Lower leg skin (tissue), 4 donors: ENCODE measurements at regions not wholly inside any gene's neighbourhood (a gene's known extent, or its start where the extent isn't known, plus 50 kb on each side); places are given as distances from the start of the nearest gene placed in this dataset.

ENCODE experiments used
- DNase-seq, 2 donors: peaks; one replicate each; pipeline ENCODE4 v3.0.0-alpha.2; 2019; ENCODE audit warnings: low spot score in 2 of 2
- H3K4me3 ChIP-seq: fragments of 200-600 bp; sonication (generic); 2 replicates; pipeline ENCODE4 v1.5.1; 2017; ENCODE audit warnings: mild to moderate bottlenecking, low read depth; ENCODE audit not compliant: poor library complexity, severe bottlenecking
- CTCF ChIP-seq, 3 donors: fragments of 450-650 bp; IDR thresholded peaks; one replicate each; pipeline ENCODE4 v1.5.1; 2016; ENCODE audit warnings: antibody characterized with exemption in 3 of 3, mild to moderate bottlenecking in 3 of 3, moderate library complexity in 2 of 3
- POLR2A ChIP-seq, 2 donors: fragments of 450-650 bp; IDR thresholded peaks; one replicate each; pipeline ENCODE4 v1.6.1; 2016 to 2017; ENCODE audit warnings: antibody characterized with exemption in 2 of 2, mild to moderate bottlenecking in 1 of 2, moderate library complexity in 1 of 2
- WGBS, 2 donors: methylation state at CpG; one replicate each; pipeline ENCODE4 v1.1.5; 2018; 5-methylcytosine and 5-hydroxymethylcytosine counted together
- intact Hi-C: fragments of 100-400 bp; cut with DNase I; formaldehyde crosslinking; loops from one replicate; pipeline ENCODE4 v1.15.0; 2023; ENCODE audit warnings: low total_unique reads

DNA sequence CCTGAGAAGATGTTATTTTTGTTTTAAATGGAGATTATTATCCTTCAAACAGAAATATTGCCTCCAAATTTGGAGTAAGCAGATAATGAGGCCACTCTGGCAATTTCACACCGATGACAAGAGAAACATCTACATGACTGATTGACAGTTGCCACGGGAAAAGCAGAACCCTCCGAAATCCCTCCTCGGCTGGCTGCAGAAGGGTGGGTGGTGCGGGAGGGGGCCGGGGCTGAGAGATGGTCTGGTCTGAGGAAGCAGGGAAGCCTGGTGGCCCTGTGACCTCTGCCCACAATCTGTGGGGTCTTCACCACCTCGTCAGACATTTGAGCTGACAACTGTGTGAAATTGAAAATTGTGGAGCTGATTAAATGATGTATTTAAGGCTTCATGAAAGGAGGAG lies 503.2 kb downstream of the MN1 start:
- TF ChIP-seq CTCF (IDR thresholded peaks at IDR 0.05) = no peak
- no peak overlapping the region for H3K4me3 ChIP-seq
- WGBS, 2 donors = 55 to 60% methylated on average over 7 of the region's 7 CpGs
- DNase-seq = no peak
- intact Hi-C loops = no loop called here

DNA sequence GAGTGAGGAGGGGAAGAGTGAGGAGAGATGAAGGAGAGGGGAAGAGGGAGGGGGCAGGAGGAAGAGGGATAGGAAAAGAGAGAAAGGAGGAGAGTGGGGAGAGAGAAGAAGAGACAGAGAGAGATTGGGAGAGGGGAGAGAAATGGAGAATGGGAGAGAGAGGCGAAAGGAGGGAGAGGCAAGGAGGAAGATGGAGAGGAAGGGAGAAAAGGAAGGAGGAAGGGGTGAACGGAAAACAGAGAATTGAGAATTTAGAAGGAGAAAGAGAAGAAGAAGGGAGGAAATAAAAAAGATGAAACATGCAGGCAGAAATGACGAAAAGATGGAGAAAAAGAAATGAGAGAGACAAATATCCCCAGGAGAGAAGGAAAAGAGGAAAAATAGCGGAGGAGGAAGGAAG lies 502.8 kb downstream of the MN1 start:
- H3K4me3 ChIP-seq = no peak overlapping the region
- intact Hi-C loops = no loop called here
- TF ChIP-seq POLR2A (IDR thresholded peaks at IDR 0.05) = no peak
- no peak for DNase-seq
- 41 to 59% methylated on average over 4 of the region's 4 CpGs for WGBS, 2 donors

DNA sequence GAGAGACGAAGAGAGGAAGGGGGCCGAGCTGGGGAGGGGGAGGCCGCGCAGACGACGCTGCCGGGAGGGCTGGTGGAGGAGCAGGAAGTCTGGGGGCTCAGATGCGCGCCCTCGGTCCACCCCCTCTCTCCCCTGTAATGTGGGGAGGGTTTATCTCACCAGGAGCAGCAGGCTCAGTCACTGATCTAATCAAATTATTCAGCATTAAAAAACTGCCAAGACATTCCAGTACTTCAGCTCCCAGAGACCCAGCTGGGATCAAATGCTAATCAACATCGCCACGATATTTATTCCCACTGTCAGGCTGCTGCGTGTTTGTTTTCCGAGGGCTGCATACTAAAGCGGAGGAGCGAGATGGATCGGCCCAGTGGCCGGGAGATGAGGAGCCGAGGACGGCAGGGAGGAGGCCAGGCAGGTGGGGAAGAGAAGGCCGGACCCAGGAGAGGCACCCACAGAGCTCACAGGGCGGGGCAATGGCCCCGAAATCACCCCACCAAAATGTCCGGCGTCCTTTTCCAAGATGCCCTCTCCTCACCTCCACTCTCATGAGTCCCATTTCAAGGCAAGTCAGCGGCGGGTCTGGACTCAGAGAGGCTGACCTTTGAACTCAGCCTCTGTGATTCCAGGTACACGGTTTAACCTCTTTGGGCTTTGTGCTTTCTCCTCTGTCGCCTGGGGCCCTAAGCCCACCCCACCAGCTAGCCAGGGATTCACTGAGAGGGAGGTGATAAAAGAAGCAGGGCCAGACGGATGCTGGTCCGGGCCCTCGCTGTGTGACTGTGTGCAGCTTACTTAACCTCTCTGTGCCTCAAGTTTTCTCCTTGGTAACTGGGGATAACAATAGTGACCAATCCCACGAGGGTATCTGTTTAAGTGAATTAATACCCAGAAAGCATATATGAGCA lies 502.1 kb downstream of the MN1 start:
- TF ChIP-seq CTCF (IDR thresholded peaks at IDR 0.05) (no peak), POLR2A (IDR thresholded peaks at IDR 0.05) (no peak)
- no peak for DNase-seq
- 36 to 41% methylated on average over 33 of the region's 33 CpGs for WGBS, 2 donors
- no peak overlapping the region for H3K4me3 ChIP-seq
- intact Hi-C loops = no loop called here

GRCh38 chr22:27300536-27301285 lies 500.8 kb downstream of the MN1 start:
- TF ChIP-seq POLR2A (IDR thresholded peaks at IDR 0.05) (no peak), CTCF (IDR thresholded peaks at IDR 0.05) (no peak)
- peak in 1 of 2 donors; percentile 23 for DNase-seq
- WGBS, 2 donors = 89 to 91% methylated on average over 11 to 16 of the region's 16 CpGs
- intact Hi-C loops = no loop called here
- H3K4me3 ChIP-seq = no peak overlapping the region

DNA sequence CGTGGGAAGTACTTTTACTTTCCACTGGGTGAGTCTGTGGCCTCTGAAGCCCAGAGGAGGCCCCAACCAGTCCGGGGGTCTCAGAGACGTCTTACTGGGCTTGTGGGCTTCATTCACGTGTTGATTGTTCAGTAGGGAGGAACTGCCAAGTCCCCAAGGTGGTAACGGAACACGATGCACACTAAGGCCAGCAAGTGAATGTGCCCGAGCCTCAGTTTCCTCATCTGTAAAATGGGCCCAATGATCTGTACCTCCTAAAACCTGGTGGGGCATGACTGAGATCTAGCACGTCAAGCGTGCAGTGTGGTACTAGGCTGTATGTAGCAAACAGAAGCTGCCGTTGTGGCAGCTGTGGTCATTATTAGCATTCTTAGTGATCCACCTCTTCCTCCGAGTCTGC lies 499.1 kb downstream of the MN1 start:
- WGBS, 2 donors = 81 to 89% methylated on average over 11 of the region's 11 CpGs
- TF ChIP-seq CTCF (IDR thresholded peaks at IDR 0.05) = no peak
- no peak for TF ChIP-seq POLR2A (IDR thresholded peaks at IDR 0.05)
- H3K4me3 ChIP-seq = no peak overlapping the region
- intact Hi-C loops = no loop called here
- DNase-seq = peak in 1 of 2 donors; percentile 39

GRCh38 chr22:27303718-27304117 lies 497.8 kb downstream of the MN1 start:
- TF ChIP-seq CTCF (IDR thresholded peaks at IDR 0.05) (no peak), POLR2A (IDR thresholded peaks at IDR 0.05) (no peak)
- intact Hi-C loops = no loop called here
- H3K4me3 ChIP-seq = no peak overlapping the region
- no peak for DNase-seq
